SK-N-MC (cell line): ENCODE measurements at regions not wholly inside any gene's neighbourhood (a gene's known extent, or its start where the extent isn't known, plus 50 kb on each side); places are given as distances from the start of the nearest gene placed in this dataset.

Source experiments
- EZH2 ChIP-seq: fragments of 200-600 bp; sonication (generic); IDR thresholded peaks from one replicate; pipeline ENCODE4 v1.6.1; 2017; ENCODE audit warnings: antibody characterized with exemption
- FOXP2 ChIP-seq: optimal IDR thresholded peaks from 2 replicates; pipeline ENCODE3; 2011; ENCODE audit warnings: mild to moderate bottlenecking, moderate library complexity; ENCODE audit not compliant: insufficient read depth; ENCODE audit errors: extremely low read length, control extremely low read depth
- POLR2AphosphoS5 ChIP-seq: IDR thresholded peaks from 2 replicates; pipeline ENCODE4 v1.6.1; 2012; ENCODE audit warnings: mild to moderate bottlenecking, low read depth, low read length, borderline replicate concordance

- TF ChIP-seq EZH2 (no peak), POLR2AphosphoS5 (no peak), FOXP2 (no peak)
These were observed 61.7 kb upstream of the CAMK2D start for GRCh38 chr4:113823291-113823659.
